DOHH2 (cell line): ENCODE measurements at regions not wholly inside any gene's neighbourhood (a gene's known extent, or its start where the extent isn't known, plus 50 kb on each side); places are given as distances from the start of the nearest gene placed in this dataset.

Experiments used
- H3F3A ChIP-seq: fragments of 200-600 bp; sonication (generic), shearing (Covaris generic); 2 replicates; pipeline ENCODE4 v1.6.0; 2016; ENCODE audit warnings: antibody characterized with exemption, mild to moderate bottlenecking; ENCODE audit not compliant: control insufficient read depth, insufficient read depth
- H3K27ac ChIP-seq: fragments of 200-600 bp; sonication (generic); 2 replicates; pipeline ENCODE4 v1.5.1; 2014; ENCODE audit warnings: low read depth, mild to moderate bottlenecking, low read length, moderate library complexity
- H3K27me3 ChIP-seq: fragments of 200-600 bp; sonication (generic); 2 replicates; pipeline ENCODE4 v1.6.1; 2014; ENCODE audit warnings: mild to moderate bottlenecking, low read length, mixed read lengths; ENCODE audit not compliant: control insufficient read depth
- H3K36me3 ChIP-seq: fragments of 200-600 bp; sonication (generic); 2 replicates; pipeline ENCODE4 v1.6.1; 2014; ENCODE audit warnings: mild to moderate bottlenecking, low read length, moderate library complexity, mixed read lengths; ENCODE audit not compliant: control insufficient read depth
- H3K4me1 ChIP-seq: fragments of 200-600 bp; sonication (generic); 2 replicates; pipeline ENCODE4 v1.6.1; 2014; ENCODE audit warnings: mild to moderate bottlenecking, low read length, mixed read lengths; ENCODE audit not compliant: control insufficient read depth
- H3K4me2 ChIP-seq: fragments of 200-600 bp; sonication (generic); 2 replicates; pipeline ENCODE4 v1.6.0; 2014; ENCODE audit warnings: mild to moderate bottlenecking, low read length, moderate library complexity
- H3K4me3 ChIP-seq: fragments of 200-600 bp; sonication (generic); 2 replicates; pipeline ENCODE4 v1.5.1; 2014; ENCODE audit warnings: mild to moderate bottlenecking, low read length, mixed read lengths
- H3K79me2 ChIP-seq: fragments of 200-600 bp; sonication (generic); 2 replicates; pipeline ENCODE4 v1.6.1; 2014; ENCODE audit warnings: mild to moderate bottlenecking, low read length, mixed read lengths; ENCODE audit not compliant: control insufficient read depth
- H3K9me2 ChIP-seq: fragments of 200-600 bp; sonication (generic); replicated peaks from 2 replicates; pipeline ENCODE4 v1.6.1; 2014; ENCODE audit warnings: mild to moderate bottlenecking, low read length, mixed read lengths; ENCODE audit not compliant: control insufficient read depth
- H3K9me3 ChIP-seq: fragments of 200-600 bp; sonication (generic); 2 replicates; pipeline ENCODE4 v1.6.1; 2014; ENCODE audit warnings: antibody characterized with exemption, low read length, mixed read lengths; ENCODE audit not compliant: control insufficient read depth, insufficient read depth
- H4K20me1 ChIP-seq: fragments of 200-600 bp; sonication (generic); 2 replicates; pipeline ENCODE4 v1.6.0; 2014; ENCODE audit warnings: low read depth, mild to moderate bottlenecking, antibody characterized with exemption, low read length, moderate library complexity; ENCODE audit not compliant: control insufficient read depth, insufficient read depth
- EZH2phosphoT487 ChIP-seq: fragments of 200-600 bp; sonication (generic); IDR thresholded peaks from 2 replicates; pipeline ENCODE4 v1.6.1; 2017; ENCODE audit warnings: borderline replicate concordance, mild to moderate bottlenecking, antibody characterized with exemption, low read length, moderate library complexity, mixed read lengths
- TF ChIP-seq, protein P1 (sequence below): fragments of 200-600 bp; sonication (generic); IDR thresholded peaks from one replicate; pipeline ENCODE4 v1.5.1; 2014; ENCODE audit warnings: antibody characterized with exemption, mild to moderate bottlenecking, low read depth, low read length; ENCODE audit not compliant: poor library complexity, severe bottlenecking

DNA sequence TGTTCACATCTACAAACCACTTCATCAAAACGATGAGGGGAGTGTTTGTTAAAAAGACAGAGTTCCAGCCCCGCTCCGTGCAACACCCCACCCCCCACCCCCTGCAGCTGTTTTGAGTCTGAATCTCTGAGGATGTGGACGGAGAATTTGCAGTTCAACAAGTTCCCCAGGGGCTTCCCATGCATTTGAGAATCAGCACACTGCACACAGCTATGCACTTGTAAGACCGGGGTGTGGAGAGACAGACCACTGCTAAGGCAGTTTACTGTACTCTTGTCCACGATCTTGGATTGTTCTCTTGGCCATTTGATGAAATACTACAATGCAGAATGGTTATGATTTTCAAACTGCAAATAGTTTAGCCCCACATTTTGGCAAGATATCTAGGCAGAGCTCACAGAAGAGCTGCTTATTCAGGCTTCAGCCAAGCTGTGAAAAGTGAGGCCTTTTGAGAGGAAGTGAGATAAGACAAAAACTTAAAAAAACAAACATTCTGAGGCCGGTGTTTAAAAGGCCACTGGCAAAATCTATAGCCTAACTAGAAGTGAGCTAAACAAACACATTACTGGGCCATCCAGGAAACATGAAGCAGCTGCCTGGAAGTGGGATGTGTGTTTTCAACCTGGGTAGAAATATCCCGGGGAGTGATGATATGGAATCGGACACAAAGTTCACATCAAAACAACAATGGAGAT is 308.2 kb upstream of the ADAMTS9 start:
- Histone ChIP-seq H3K27me3 (no peaks in the 10 kb centered on the region), H3K27ac (no peak overlapping the region), H3K36me3 (no peaks in the 10 kb centered on the region), H3K4me3 (no peak overlapping the region), H3K9me3 (no peaks in the 10 kb centered on the region), H3K9me2 (no peaks in the 10 kb centered on the region; the same call in 1 of the 2 replicates), H3K4me2 (no peak overlapping the region), H3K4me1 (no peaks in the 10 kb centered on the region), H3F3A (no peaks in the 10 kb centered on the region), H3K79me2 (no peaks in the 10 kb centered on the region), H4K20me1 (no peaks in the 10 kb centered on the region)
- no peak for TF ChIP-seq EZH2phosphoT487
- TF ChIP-seq, protein P1, sequence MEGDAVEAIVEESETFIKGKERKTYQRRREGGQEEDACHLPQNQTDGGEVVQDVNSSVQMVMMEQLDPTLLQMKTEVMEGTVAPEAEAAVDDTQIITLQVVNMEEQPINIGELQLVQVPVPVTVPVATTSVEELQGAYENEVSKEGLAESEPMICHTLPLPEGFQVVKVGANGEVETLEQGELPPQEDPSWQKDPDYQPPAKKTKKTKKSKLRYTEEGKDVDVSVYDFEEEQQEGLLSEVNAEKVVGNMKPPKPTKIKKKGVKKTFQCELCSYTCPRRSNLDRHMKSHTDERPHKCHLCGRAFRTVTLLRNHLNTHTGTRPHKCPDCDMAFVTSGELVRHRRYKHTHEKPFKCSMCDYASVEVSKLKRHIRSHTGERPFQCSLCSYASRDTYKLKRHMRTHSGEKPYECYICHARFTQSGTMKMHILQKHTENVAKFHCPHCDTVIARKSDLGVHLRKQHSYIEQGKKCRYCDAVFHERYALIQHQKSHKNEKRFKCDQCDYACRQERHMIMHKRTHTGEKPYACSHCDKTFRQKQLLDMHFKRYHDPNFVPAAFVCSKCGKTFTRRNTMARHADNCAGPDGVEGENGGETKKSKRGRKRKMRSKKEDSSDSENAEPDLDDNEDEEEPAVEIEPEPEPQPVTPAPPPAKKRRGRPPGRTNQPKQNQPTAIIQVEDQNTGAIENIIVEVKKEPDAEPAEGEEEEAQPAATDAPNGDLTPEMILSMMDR, result no peak

DNA sequence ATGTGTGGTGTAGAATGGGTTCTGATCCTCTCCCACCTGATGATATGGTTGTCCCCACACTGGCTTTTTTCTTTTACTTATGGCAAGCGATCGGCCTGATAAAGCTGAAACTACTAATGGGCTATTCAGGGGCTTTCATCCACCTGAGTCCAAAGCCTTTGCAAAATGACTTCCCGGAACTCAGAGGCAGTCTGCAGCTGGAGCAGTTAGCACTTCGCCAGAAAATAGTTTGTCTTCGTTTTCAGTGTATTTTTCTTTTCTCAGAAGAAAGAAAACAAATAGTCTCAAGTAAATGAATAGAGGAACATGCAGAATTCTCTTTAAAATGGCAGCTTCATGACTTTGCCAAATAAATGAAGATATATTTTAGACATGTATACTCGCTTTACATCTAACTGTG is 306.0 kb upstream of the ADAMTS9 start:
- Histone ChIP-seq H3K27me3 (no peaks in the 10 kb centered on the region), H3K27ac (no peak overlapping the region), H3K4me3 (no peak overlapping the region), H3F3A (no peaks in the 10 kb centered on the region), H3K4me1 (no peaks in the 10 kb centered on the region), H3K79me2 (no peaks in the 10 kb centered on the region), H3K9me2 (no peaks in the 10 kb centered on the region; the same call in 1 of the 2 replicates), H4K20me1 (no peaks in the 10 kb centered on the region), H3K36me3 (no peaks in the 10 kb centered on the region), H3K9me3 (no peaks in the 10 kb centered on the region), H3K4me2 (no peak overlapping the region)
- no peak for TF ChIP-seq EZH2phosphoT487
- TF ChIP-seq, protein P1, result no peak

DNA sequence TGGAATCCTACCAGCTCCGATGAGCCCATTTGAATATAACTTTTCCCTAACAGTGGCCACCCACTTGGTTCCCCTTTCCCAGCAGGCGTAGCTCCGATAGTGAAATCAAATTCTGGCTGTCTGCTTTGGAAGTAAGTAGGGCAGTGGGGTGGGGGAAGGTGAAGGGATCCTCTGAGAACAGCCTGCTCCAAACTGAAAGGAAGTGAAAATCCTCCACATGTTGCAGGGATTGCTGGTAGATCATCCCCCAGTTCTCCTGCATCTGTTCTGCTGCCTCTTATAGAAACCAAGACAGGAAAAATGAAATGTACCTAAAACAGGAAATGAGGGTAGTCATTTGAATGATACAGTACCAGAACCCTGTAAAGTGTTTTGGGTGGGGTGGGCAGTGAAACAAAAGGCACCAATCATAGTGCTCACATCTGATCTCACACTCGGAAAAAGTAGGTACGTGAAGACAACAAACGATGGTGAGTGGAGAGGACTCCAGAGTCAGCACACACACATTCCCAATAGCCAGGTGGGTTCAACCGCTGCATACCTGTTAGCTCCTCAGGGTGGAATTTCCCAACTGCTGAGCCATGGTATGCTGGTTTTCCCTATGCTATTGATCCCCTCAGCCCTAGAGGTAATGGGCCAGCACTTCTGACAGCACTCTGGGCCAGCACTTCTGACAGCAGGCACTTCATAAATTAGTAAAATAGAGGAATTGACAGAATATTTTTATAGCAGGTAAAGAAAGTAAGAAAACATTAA is 304.9 kb upstream of the ADAMTS9 start:
- no peaks in the 10 kb centered on the region for H3F3A ChIP-seq
- no peaks in the 10 kb centered on the region for H3K27me3 ChIP-seq
- H3K27ac ChIP-seq, result no peak overlapping the region
- H3K4me1 ChIP-seq, result no peaks in the 10 kb centered on the region
- no peaks in the 10 kb centered on the region for H3K9me3 ChIP-seq
- H3K36me3 ChIP-seq, result no peaks in the 10 kb centered on the region
- TF ChIP-seq, protein P1, result no peak
- TF ChIP-seq EZH2phosphoT487, result no peak
- H3K4me3 ChIP-seq, result no peak overlapping the region
- no peaks in the 10 kb centered on the region; the same call in 1 of the 2 replicates for H3K9me2 ChIP-seq
- no peak overlapping the region for H3K4me2 ChIP-seq
- H4K20me1 ChIP-seq, result no peaks in the 10 kb centered on the region
- H3K79me2 ChIP-seq, result no peaks in the 10 kb centered on the region
